Activated naive CD4-positive, alpha-beta T cell treated with anti-CD3 and anti-CD28 coated beads for 36 hours (primary cell): ENCODE measurements at regions not wholly inside any gene's neighbourhood (a gene's known extent, or its start where the extent isn't known, plus 50 kb on each side); places are given as distances from the start of the nearest gene placed in this dataset.
A peak's percentile ranks its signal among the peaks of the same experiment; 100 is the strongest.

Experiments used
- CTCF ChIA-PET: fragments of 350-600 bp; sonication (Branson Sonifier 250); formaldehyde crosslinking; loops from one replicate; lab custom pipeline; 2021; ENCODE audit warnings: antibody characterized with exemption; lab: Charles Lee
- DNase-seq: peaks from one replicate; pipeline ENCODE4 v3.0.0-alpha.2; 2020
- H3K27ac Mint-ChIP-seq: one replicate; pipeline ENCODE4 v1.8.0; 2021; ENCODE audit warnings: mild to moderate bottlenecking, mixed read lengths
- H3K27me3 Mint-ChIP-seq: one replicate; pipeline ENCODE4 v1.8.0; 2021; ENCODE audit warnings: low read depth, mixed read lengths
- H3K36me3 Mint-ChIP-seq: one replicate; pipeline ENCODE4 v1.8.0; 2021; ENCODE audit warnings: low read depth, mixed read lengths
- H3K4me1 Mint-ChIP-seq: one replicate; pipeline ENCODE4 v1.8.0; 2021; ENCODE audit warnings: low read depth, mixed read lengths
- H3K4me3 Mint-ChIP-seq: one replicate; pipeline ENCODE4 v1.8.0; 2021; ENCODE audit warnings: mild to moderate bottlenecking, moderate library complexity, mixed read lengths
- H3K9me3 Mint-ChIP-seq: one replicate; pipeline ENCODE4 v1.8.0; 2021; ENCODE audit warnings: mixed read lengths
- intact Hi-C: fragments of 100-400 bp; cut with micrococcal nuclease; formaldehyde crosslinking; loops from one replicate; pipeline ENCODE4 v1.15.1; 2023

DNA sequence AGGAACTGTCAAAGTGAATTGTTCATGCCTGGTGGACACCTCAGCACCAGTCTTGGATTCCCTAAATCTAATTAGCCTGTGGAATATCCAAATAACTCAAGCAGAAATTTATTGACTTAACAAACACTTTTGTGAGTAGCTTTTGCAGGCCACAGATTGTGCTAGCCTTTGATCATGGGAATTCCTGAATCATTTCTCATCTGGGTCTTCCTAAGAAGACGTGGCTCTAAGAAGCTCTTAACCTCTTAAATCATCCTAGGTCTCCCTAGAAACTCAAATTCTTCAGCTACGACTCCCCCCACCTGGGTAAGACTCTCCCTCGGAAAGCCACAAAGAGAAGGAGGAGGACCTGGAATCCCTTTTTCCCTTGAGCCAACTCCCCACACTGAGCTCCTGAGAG lies 53.8 kb upstream of the PSEN2 start:
- Mint-ChIP-seq H3K27me3 (no peaks in the 10 kb centered on the region), H3K9me3 (no peaks in the 10 kb centered on the region), H3K36me3 (no peaks in the 10 kb centered on the region), H3K4me1 (peaks cover 8% of the 10 kb centered on the region), H3K27ac (no peak overlapping the region), H3K4me3 (no peak overlapping the region)
- no peak for DNase-seq
- intact Hi-C loops: no loop called here
- CTCF ChIA-PET: interaction anchor here (0.6 to 1.7 kb wide), 4 partner anchors 10 to 407 kb away, joined by 3 to 5 read pairs (median 4); no protein-coding TSS in a partner anchor

DNA sequence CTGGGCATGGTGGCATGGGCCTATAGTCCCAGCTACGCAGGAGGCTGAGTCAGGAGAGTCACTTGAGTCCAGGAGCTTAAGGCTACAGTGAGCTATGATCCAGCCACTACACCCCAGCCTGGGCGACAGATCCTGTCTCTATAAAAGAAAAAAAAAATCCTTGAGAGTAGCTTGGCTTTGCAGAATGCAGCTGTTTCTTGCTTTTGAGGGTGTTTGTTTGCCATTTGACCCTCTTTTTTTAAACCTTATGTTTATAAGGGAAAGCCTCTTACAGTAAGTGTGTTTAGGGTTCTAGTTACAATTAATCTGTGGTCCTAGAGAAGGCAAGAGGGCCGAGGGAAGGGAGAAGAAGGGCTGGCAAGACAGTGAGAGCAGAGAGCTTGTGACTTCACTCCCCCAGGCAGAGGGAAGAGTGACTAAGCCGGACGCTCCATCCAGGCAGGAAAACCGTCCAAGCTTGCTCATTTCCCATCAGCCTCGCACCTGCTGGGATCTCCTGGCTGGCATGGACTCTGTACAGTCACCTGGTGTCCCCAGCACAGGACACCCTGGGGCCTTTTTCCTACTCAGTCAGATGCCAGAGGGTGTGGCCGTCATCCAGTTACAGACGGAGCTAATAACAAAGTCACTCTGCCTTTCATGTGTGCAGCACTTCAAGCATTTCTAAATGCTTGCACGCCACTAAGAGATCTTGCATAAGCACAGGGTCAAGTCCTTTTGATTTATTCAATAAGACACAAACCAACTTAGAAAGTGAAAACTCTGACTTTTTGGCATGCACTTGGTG lies 55.5 kb upstream of the PSEN2 start:
- CTCF ChIA-PET: interaction anchor here (0.6 to 2.3 kb wide), 7 partner anchors 10 to 188 kb away, joined by 3 to 6 read pairs (median 4); no protein-coding TSS in a partner anchor
- DNase-seq: no peak
- Mint-ChIP-seq H3K27ac (no peak overlapping the region), H3K4me3 (no peak overlapping the region), H3K27me3 (no peaks in the 10 kb centered on the region), H3K9me3 (no peaks in the 10 kb centered on the region), H3K36me3 (no peaks in the 10 kb centered on the region), H3K4me1 (peaks cover 8% of the 10 kb centered on the region)
- intact Hi-C loops: no loop called here

DNA sequence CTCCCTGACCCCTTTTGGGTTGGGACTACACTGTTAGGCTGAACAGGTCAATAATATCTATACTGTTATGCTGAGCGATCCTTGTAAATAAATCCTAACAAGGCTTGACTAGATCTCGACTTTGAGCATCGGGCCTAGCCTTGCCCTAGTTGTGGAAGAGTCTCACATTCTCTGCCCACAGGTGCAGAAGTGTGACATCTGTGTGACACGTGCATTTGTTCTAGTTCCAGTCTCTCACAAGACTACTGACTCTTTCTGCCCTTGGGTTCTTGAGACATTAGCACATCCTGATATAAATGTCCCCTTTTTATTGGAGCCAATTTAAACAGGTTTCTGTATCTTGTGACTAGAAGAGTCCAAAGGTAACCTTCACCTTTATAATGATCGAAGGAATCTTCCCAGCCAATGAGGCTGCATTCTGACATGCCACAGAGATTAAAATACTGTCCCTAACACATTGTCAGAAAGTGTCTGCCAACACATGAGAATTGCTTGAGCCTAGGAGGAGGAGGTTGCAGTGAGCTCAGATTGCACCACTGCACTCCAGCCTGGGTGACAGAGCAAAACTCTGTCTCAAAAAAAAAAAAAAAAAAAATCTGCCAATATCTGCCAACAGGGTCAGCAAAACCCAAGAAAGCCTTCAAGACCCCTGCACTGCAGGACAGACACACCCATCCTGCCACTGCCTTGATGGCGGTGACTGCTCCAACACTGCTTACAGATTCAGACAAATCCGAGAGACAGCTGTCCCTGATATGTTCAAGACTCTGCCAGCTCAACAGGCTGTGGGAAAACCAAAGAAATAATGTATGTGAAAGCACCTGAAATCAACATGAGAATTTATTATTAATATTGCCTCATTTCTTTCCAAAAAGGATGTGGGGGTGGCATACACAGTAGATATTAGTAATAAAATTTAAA lies 56.5 kb upstream of the PSEN2 start:
- no peaks in the 10 kb centered on the region for H3K27me3 Mint-ChIP-seq
- intact Hi-C loops: no loop called here
- DNase-seq: no peak
- H3K27ac Mint-ChIP-seq: no peak overlapping the region
- no peak overlapping the region for H3K4me3 Mint-ChIP-seq
- CTCF ChIA-PET: interaction anchor here (1.1 to 2.3 kb wide), 2 partner anchors 9 to 188 kb away, joined by 3 to 6 read pairs; no protein-coding TSS in a partner anchor
- no peaks in the 10 kb centered on the region for H3K36me3 Mint-ChIP-seq
- H3K9me3 Mint-ChIP-seq: no peaks in the 10 kb centered on the region
- peaks cover 8% of the 10 kb centered on the region for H3K4me1 Mint-ChIP-seq

DNA sequence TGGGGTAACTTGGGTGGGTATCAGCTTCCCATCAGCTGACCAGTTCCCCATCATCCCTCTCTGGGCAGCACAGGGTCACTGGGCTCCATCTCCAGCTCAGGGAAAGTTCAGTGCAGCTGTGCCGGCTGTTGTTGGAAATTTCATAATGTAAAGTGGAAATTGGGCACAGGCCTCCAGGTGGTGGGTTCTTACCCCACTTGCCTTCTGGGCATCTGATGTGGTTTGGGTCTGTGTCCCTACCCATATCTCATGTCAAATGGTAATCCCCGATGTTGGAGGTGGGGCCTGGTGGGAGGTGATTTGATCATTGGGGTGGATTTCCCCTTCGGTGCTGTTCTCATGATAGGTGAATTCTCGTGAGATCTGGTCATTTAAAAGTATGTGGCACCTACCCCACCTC lies 59.7 kb upstream of the PSEN2 start:
- no peaks in the 10 kb centered on the region for H3K9me3 Mint-ChIP-seq
- peaks cover 13% of the 10 kb centered on the region for H3K4me1 Mint-ChIP-seq
- H3K4me3 Mint-ChIP-seq: no peak overlapping the region
- no peaks in the 10 kb centered on the region for H3K36me3 Mint-ChIP-seq
- no peak overlapping the region for H3K27ac Mint-ChIP-seq
- CTCF ChIA-PET: no interaction called here
- H3K27me3 Mint-ChIP-seq: no peaks in the 10 kb centered on the region
- intact Hi-C loops: no loop called here
- DNase-seq: no peak

DNA sequence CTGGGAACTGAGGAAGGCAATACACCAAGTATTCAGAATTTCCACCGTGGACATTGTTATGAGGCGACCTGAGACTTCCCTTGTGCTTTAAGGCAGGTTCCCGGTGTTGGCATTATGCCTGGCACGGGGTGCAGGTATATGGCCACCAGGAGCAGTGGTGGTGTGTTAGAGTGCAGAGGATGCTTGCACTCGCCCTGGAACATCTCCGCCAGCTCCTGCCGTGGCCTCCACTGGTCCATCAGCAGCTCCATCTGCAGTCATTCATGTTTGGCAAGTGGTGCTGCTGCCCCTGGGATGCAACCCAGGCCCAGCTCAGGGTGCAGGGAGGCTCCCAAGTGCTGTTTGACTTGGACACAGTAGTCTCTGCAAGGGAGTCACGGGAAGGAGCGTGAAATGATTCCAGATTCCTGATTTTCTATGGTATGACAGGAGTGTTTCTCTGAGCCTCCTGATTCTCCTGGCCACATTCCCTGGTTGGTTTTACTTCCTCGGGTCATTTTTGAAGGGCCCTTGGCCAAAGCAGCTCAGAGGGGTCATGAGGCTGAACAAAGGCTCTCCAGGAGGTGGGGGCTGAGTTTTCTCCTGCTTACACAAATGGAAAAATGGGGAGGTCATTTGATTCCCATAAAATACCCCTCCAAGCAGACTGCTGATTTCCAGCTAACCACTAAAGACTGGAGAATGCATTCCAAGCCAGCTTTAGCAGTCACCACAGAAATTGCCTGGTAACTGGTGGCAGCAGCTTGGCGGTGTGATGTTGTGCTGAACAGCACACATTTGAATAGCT lies 60.4 kb upstream of the PSEN2 start:
- CTCF ChIA-PET: no interaction called here

DNA sequence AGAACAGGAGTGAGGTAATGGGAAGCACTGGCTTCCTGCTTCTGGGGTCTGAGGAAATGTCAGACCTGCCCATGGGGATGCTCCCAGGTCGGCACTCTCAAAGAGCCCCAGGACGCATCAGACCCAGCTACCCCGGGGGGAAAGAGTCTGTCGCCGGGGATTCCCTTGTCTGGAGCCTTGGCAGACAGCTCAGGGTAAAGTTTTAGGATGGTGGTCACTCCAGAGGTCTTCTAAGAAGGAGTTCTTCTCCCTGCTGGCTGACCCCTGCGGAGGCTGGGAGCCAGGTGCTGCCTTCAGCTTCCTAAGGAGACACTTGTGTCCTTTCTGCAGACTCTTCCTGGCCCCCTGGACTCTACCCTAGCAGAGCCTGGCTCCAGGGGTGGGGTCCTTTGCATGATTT lies 61.9 kb upstream of the PSEN2 start:
- H3K4me3 Mint-ChIP-seq: no peak overlapping the region
- H3K4me1 Mint-ChIP-seq: peaks cover 7% of the 10 kb centered on the region
- H3K27me3 Mint-ChIP-seq: no peaks in the 10 kb centered on the region
- CTCF ChIA-PET: no interaction called here
- H3K9me3 Mint-ChIP-seq: no peaks in the 10 kb centered on the region
- DNase-seq: no peak
- no peaks in the 10 kb centered on the region for H3K36me3 Mint-ChIP-seq
- intact Hi-C loops: no loop called here
- H3K27ac Mint-ChIP-seq: no peak overlapping the region

More for the DNA sequence above, 60.4 kb upstream of the PSEN2 start:
- no peak for DNase-seq
- Mint-ChIP-seq H3K9me3 (no peaks in the 10 kb centered on the region), H3K27me3 (no peaks in the 10 kb centered on the region), H3K4me3 (no peak overlapping the region), H3K27ac (no peak overlapping the region), H3K36me3 (no peaks in the 10 kb centered on the region), H3K4me1 (peaks cover 7% of the 10 kb centered on the region)
- intact Hi-C loops: no loop called here

DNA sequence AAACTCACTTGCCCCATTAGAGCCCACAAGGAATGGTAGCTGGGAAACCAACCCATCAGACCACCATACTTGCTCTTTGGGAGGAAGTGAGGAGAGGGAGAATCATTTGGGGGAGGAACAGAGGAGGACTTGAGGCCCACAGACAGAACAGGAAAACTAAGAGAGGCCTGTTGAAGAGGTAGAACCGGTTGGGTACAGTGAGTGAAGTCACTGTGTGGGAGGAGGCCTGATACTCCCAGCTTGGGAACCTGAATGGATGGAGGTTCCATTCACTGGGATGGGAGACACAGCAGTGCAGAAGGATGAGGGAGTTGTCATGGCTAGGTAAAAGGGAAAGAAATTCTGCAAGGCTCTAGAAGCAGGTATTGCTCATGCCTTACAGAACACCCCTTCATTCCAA lies 63.4 kb upstream of the PSEN2 start:
- CTCF ChIA-PET: interaction anchor here (1.2 kb wide), 1 partner anchor 181 kb away, joined by 4 read pairs; no protein-coding TSS in a partner anchor
- no peaks in the 10 kb centered on the region for H3K27me3 Mint-ChIP-seq
- intact Hi-C loops: no loop called here
- no peaks in the 10 kb centered on the region for H3K9me3 Mint-ChIP-seq
- no peaks in the 10 kb centered on the region for H3K36me3 Mint-ChIP-seq
- no peak overlapping the region for H3K27ac Mint-ChIP-seq
- H3K4me3 Mint-ChIP-seq: no peak overlapping the region
- H3K4me1 Mint-ChIP-seq: peaks cover 7% of the 10 kb centered on the region
- no peak for DNase-seq

DNA sequence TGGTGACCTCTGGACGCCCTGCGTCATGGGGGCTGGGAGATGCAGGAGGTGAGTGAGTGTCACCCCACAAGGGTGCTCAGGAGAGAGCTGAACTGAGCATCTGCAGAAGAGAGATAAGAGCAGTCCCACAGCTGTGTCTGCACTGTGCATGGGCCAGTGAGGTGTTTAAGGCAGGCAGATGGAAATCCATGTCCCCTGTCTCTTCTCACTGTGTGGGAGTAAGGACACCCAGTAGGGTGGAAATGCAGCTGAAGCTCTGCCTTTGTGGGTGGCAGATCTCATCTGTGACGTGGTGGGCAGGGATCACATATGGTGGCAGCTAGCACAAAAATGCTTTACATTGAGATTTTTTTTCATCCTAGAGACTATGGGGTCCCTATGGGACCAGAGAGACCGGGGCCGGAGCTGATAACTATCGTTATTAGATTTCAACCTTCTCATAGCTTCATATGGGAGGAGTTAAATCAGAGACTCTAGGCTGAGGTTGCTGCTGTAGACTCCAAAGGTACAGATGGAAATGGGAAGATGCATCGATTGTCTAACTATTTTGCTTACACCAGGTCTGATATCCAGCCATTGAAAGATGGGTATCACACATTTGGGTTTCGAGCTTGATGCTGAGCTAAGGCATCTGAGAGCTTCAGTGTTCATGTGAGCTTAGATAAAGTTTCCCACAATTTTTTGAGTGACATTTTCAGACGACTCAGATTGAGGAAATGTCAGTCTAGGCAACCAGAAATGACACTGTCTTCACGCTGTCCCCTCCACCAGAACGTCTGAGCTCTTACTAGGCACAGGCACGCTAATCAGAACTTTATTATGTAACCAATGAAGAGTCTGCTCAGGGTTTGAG lies 65.3 kb upstream of the PSEN2 start:
- peaks cover 17% of the 10 kb centered on the region for H3K4me1 Mint-ChIP-seq
- no peaks in the 10 kb centered on the region for H3K9me3 Mint-ChIP-seq
- no peak for DNase-seq
- intact Hi-C loops: no loop called here
- no peaks in the 10 kb centered on the region for H3K27me3 Mint-ChIP-seq
- H3K4me3 Mint-ChIP-seq: no peak overlapping the region
- CTCF ChIA-PET: interaction anchor here (0.9 kb wide), 1 partner anchor 10 kb away, joined by 6 read pairs; no protein-coding TSS in a partner anchor
- H3K36me3 Mint-ChIP-seq: no peaks in the 10 kb centered on the region
- no peak overlapping the region for H3K27ac Mint-ChIP-seq

DNA sequence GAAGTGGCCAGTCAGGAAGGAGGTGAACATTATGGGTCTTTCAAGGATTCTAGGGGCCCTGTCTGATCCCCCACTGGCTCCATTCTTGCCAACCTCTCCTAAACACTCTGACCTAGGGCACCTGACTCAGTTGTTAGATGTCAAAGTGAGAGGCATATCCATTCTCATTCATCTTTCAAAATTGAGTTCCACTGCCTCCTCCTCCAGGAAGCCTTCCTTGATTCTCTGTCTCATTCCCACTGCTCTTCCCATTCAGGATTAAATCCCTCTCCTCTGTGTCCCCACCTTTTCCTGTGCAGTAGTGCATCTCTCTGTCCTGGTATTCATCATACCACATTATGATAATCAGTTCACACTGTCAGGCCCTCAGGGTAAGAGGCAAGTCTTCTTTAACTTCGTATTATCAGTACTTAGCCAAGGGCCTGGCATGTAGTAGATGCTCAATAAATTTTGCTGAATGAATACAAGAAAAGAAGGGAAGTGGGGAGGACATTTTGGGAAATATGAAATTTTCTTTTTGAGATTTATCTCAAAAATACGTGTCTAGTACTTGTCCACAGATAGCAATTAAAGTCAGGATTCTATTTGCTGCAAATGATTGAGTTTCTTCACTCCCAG lies 61.8 kb upstream of the ITPKB start:
- H3K4me1 Mint-ChIP-seq: peaks cover 32% of the 10 kb centered on the region
- no peak overlapping the region for H3K27ac Mint-ChIP-seq
- no peak for DNase-seq
- H3K4me3 Mint-ChIP-seq: no peak overlapping the region
- H3K27me3 Mint-ChIP-seq: no peaks in the 10 kb centered on the region
- H3K36me3 Mint-ChIP-seq: no peaks in the 10 kb centered on the region
- no peaks in the 10 kb centered on the region for H3K9me3 Mint-ChIP-seq
- intact Hi-C loops: loop anchor here (1.0 kb wide), 1 partner anchor 62 kb away; the partner anchor contains the start of gene ITPKB
- CTCF ChIA-PET: interaction anchor here (0.6 to 0.7 kb wide), 4 partner anchors 15 to 174 kb away, joined by 3 to 5 read pairs (median 4); no protein-coding TSS in a partner anchor

DNA sequence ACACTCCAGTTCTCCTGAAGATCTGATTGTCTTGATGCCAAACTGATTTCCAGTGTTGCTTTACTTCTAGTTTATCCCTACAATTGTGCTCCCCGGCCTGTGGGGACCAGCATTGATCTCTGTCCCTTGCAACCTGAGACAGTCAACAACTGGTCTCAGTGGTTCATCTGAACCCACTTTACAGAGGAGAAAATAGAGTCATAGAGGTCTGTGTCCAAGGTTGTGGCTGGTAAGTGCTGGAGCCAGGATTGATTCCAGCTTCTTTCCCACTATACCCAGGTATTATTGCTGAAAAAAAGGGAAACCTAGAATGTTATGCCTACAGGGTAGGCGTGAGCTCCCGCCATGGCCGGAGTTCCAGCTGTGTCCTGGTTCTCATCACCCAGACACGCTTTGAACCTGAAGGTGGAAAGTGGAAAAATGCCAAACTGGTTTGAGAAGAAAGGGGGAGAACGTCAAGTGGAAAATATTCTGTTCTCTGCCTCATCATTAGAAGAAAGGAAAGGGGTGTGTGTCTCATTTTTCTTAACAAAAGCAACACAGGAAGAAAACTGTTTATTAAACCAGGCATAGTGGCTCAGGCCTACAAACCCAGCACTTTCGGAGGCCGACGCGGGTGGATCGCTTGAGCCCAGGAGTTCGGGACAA lies 60.7 kb upstream of the ITPKB start:
- intact Hi-C loops: loop anchor here (1.0 to 2.0 kb wide), 2 partner anchors 25 to 60 kb away; partner anchors contain the start of gene ITPKB
- H3K27ac Mint-ChIP-seq: peak overlapping the region; percentile 82
- no peaks in the 10 kb centered on the region for H3K36me3 Mint-ChIP-seq
- no peak for DNase-seq
- no peaks in the 10 kb centered on the region for H3K9me3 Mint-ChIP-seq
- peak overlapping the region; percentile 38 for H3K4me3 Mint-ChIP-seq
- H3K4me1 Mint-ChIP-seq: peaks cover 31% of the 10 kb centered on the region
- CTCF ChIA-PET: interaction anchor here (0.6 to 0.7 kb wide), 4 partner anchors 16 to 173 kb away, joined by 3 to 5 read pairs (median 4); no protein-coding TSS in a partner anchor
- H3K27me3 Mint-ChIP-seq: no peaks in the 10 kb centered on the region
